Activated naive CD8-positive, alpha-beta T cell treated with anti-CD3 and anti-CD28 coated beads for 36 hours (primary cell): ENCODE measurements at regions not wholly inside any gene's neighbourhood (a gene's known extent, or its start where the extent isn't known, plus 50 kb on each side); places are given as distances from the start of the nearest gene placed in this dataset.
"Not testable (repeated sequence)": the region's sequence is repeated elsewhere in the genome, so short reads cannot be mapped to it uniquely, and the experiment has no call there.

Experiments
- DNase-seq: peaks from one replicate; pipeline ENCODE4 v3.0.0; 2021
- H3K27ac Mint-ChIP-seq: one replicate; pipeline ENCODE4 v1.8.0; 2022; ENCODE audit warnings: mild to moderate bottlenecking, moderate library complexity, mixed read lengths
- H3K27me3 Mint-ChIP-seq: one replicate; pipeline ENCODE4 v1.8.0; 2022; ENCODE audit warnings: mild to moderate bottlenecking, mixed read lengths
- H3K36me3 Mint-ChIP-seq: one replicate; pipeline ENCODE4 v1.8.0; 2021; ENCODE audit warnings: mild to moderate bottlenecking, mixed read lengths
- H3K4me1 Mint-ChIP-seq: one replicate; pipeline ENCODE4 v1.8.0; 2021; ENCODE audit warnings: mixed read lengths
- H3K4me3 Mint-ChIP-seq: one replicate; pipeline ENCODE4 v1.8.0; 2022; ENCODE audit warnings: mild to moderate bottlenecking, moderate library complexity, mixed read lengths
- H3K9me3 Mint-ChIP-seq: one replicate; pipeline ENCODE4 v1.8.0; 2022; ENCODE audit warnings: mixed read lengths

DNA sequence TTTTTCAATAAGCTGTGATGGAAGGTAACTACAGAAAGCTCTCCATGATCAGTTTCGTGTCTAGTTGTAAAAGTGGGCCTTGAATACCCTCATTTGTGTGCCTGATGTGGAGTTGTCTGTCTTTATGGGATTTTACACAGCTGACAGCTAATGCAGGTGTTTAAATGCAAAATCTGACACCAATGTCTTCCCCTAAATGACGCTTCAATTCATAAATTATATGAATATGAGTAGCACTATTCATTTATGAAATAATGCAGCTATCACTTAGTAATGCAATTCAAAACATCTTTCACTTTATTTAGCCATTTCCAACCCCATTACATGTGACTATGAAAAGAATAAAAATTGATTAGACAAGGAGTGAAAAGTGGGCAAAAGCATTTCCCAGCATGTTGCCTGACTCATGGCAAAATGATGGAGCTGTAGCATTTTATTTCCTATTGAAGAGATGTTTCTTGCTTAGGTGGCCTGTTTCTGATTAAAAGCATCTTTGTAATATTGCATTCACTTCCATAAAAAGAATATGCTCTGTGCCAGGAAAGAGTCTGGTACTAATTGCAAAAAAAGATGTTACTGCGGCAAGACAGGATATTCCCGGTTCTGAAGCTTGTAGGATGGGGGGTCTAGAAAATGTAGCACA, 116.7 kb upstream of the HAPLN1 start:
- Mint-ChIP-seq H3K4me1 (no peaks in the 10 kb centered on the region), H3K27ac (no peak overlapping the region), H3K4me3 (no peak overlapping the region), H3K36me3 (no peaks in the 10 kb centered on the region), H3K27me3 (no peaks in the 10 kb centered on the region), H3K9me3 (no peaks in the 10 kb centered on the region)
- no peak for DNase-seq

DNA sequence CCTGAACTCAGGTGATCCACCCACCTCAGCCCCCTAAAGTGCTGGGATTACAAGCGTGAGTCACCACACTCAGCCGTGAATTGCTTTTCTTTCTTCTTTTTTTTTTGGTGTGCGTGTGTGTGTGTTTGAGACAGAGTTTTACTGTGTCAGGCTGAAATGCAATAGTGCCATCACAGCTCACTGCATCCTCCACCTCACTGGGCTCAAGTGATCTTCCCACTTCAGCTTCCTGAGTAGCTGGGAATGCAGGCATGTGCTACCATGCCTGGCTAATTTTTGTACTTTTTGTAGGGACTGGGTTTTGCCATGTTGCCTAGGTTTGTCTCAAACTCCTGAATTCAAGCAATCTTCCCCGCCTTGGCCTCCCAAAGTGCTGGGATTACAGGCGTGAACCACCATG, 113.7 kb upstream of the HAPLN1 start:
- Mint-ChIP-seq H3K4me3 (no peak overlapping the region), H3K27me3 (no peaks in the 10 kb centered on the region), H3K27ac (no peak overlapping the region), H3K36me3 (no peaks in the 10 kb centered on the region), H3K4me1 (no peaks in the 10 kb centered on the region), H3K9me3 (no peaks in the 10 kb centered on the region)
- DNase-seq: no peak

DNA sequence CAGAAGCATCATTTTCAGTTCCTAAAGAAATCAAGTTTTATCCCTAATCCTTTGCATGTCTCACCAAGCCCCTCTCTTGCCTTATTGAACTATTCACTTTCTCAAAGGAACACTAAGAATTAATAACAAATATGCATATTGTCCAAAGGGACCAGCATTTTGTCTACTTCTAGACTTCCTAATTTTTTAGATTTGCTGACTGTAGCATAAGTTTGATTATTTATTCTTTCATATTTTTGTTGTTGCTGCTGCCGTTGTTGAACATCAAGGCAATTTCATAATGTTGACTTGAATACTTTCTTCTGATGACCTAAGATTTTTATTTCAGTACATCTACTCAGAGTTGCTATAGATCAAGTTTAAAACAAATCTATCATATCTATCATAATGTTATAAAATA, 111.2 kb upstream of the HAPLN1 start:
- Mint-ChIP-seq H3K27ac (no peak overlapping the region), H3K4me3 (no peak overlapping the region), H3K27me3 (no peaks in the 10 kb centered on the region)

DNA sequence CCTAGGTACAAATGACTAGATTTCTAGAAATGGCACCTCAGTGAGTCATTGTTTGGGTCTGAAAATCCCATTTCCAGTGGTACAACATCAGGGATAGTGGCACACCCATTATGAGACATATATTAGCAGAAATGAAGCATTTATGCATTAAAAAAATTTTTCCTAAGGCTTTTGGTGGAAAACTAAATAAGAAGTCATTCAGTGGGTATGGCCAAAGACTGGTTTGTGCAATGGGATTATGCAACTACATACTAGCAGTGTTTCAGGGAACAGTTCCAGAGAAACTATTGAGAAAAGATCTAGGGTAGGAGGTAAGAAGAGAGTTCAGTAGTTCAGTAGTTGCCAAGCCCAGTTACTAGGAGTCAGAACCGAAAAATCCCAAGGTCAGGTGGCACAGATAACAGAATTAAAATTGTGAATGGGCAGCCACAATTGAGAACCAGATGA, 106.5 kb upstream of the HAPLN1 start:
- H3K9me3 Mint-ChIP-seq: no peaks in the 10 kb centered on the region
- H3K27ac Mint-ChIP-seq: no peak overlapping the region
- DNase-seq: no peak
- no peaks in the 10 kb centered on the region for H3K4me1 Mint-ChIP-seq
- H3K36me3 Mint-ChIP-seq: no peaks in the 10 kb centered on the region
- H3K27me3 Mint-ChIP-seq: no peaks in the 10 kb centered on the region
- H3K4me3 Mint-ChIP-seq: no peak overlapping the region

More for the DNA sequence above, 111.2 kb upstream of the HAPLN1 start:
- no peaks in the 10 kb centered on the region for H3K36me3 Mint-ChIP-seq
- H3K9me3 Mint-ChIP-seq: no peaks in the 10 kb centered on the region
- no peaks in the 10 kb centered on the region for H3K4me1 Mint-ChIP-seq
- no peak for DNase-seq

DNA sequence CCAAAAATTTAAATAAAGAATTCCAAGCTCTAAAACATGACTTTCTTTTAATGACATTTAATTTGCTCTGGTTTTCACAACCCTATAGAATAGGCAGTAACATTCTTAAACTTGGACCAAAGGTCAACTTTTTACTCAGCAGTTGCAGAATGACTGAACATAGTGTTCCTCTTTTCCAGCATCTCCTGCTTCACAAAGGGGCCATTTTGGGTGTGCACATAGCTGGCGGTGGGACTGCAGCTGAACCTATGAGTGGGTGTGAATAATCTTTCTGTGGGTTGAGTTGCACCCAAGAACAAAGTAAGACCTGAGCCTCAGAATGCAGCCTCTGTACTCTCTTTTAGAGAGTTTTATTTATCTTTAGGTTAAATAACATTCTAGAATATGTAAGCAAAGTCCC, 96.9 kb upstream of the HAPLN1 start:
- H3K27ac Mint-ChIP-seq: no peak overlapping the region
- DNase-seq: no peak
- no peaks in the 10 kb centered on the region for H3K4me1 Mint-ChIP-seq
- no peaks in the 10 kb centered on the region for H3K36me3 Mint-ChIP-seq
- H3K4me3 Mint-ChIP-seq: no peak overlapping the region
- H3K9me3 Mint-ChIP-seq: peaks cover 2% of the 10 kb centered on the region
- H3K27me3 Mint-ChIP-seq: no peaks in the 10 kb centered on the region

DNA sequence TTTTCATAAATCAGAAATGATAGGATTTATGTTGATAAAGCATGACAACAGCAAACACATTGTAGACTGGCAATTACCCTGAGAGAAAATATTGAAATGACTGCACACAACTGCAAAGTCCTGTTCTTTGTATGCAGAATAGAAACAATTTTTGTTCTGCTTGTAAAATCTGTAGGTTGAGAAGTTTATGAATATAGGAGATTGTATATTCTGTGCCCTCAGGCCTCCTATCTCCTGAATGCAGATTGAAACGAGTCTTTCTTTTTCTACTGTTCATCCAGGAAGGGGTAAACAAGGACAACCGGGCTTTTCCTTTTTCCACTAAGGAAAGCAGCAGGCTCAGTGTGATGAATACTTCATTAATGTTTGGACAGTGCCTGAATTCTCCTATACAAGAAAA, 95.0 kb upstream of the HAPLN1 start:
- no peaks in the 10 kb centered on the region for H3K27me3 Mint-ChIP-seq

DNA sequence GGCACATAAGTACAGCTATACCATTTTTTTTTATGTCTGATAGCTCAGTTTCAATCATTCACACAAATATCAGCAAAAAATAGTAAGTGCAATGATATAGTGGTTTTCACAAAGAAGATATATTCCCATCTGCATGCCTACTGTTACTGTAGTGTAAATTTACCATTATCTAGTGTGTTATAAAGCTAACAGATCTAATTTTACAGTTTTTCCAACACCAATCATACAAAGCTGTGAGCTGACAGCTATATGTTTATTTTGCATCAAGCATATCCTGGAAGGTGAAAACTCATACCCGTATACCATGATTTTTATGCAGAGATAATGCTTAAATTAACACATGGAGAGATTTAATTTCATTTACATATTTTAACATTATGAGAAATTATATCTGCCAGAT, 89.9 kb upstream of the HAPLN1 start:
- no peak overlapping the region for H3K27ac Mint-ChIP-seq
- H3K36me3 Mint-ChIP-seq: no peaks in the 10 kb centered on the region
- no peaks in the 10 kb centered on the region for H3K4me1 Mint-ChIP-seq
- no peak overlapping the region for H3K4me3 Mint-ChIP-seq
- H3K27me3 Mint-ChIP-seq: no peaks in the 10 kb centered on the region
- peaks cover 2% of the 10 kb centered on the region for H3K9me3 Mint-ChIP-seq
- DNase-seq: no peak

More for the DNA sequence above, 95.0 kb upstream of the HAPLN1 start:
- H3K4me1 Mint-ChIP-seq: no peaks in the 10 kb centered on the region
- H3K4me3 Mint-ChIP-seq: no peak overlapping the region
- no peak for DNase-seq
- no peak overlapping the region for H3K27ac Mint-ChIP-seq
- H3K9me3 Mint-ChIP-seq: peaks cover 2% of the 10 kb centered on the region
- H3K36me3 Mint-ChIP-seq: no peaks in the 10 kb centered on the region

DNA sequence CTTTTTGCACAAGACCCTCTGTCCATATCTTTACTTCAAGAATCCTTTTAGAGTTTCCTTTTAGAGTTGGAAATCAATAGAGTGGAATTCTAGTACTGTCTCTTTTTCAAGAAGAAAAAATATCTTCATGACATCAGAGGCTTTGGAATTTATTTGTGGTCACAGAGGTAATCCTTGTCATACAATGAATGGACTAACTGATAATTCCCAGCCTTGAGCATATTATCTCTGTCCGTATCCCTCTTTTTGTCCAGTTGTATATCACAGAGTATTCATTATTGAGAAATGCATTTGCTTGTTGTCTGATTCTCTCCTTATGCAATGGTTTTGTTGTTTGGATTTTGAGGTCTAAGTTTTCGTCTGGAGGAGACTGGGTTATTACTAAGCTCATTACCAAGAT, 82.0 kb upstream of the HAPLN1 start:
- H3K27me3 Mint-ChIP-seq: no peaks in the 10 kb centered on the region
- no peaks in the 10 kb centered on the region for H3K4me1 Mint-ChIP-seq
- no peaks in the 10 kb centered on the region for H3K9me3 Mint-ChIP-seq
- H3K4me3 Mint-ChIP-seq: no peak overlapping the region
- DNase-seq: no peak
- H3K27ac Mint-ChIP-seq: no peak overlapping the region
- H3K36me3 Mint-ChIP-seq: no peaks in the 10 kb centered on the region

DNA sequence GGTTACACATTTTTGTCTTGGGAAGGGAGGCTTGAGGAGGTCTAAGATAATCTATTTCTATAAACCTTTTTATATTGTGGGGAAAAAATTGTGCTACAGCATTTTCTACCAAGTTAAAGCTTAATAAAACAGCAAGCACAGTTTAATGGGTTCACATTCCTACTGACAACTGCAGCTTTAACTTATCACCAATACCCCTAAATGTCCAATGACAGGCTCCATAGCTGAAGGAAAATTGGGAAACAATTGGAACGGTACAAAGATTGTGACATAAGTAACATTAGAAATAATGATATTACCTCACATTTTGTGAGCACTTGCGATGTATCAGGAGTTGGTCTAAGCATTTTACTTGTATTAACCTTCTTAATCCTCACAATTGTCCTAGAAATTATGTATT, 79.5 kb upstream of the HAPLN1 start:
- Mint-ChIP-seq H3K4me1 (no peaks in the 10 kb centered on the region), H3K4me3 (no peak overlapping the region), H3K9me3 (peaks cover 3% of the 10 kb centered on the region), H3K27ac (no peak overlapping the region), H3K27me3 (no peaks in the 10 kb centered on the region), H3K36me3 (no peaks in the 10 kb centered on the region)
- no peak for DNase-seq

DNA sequence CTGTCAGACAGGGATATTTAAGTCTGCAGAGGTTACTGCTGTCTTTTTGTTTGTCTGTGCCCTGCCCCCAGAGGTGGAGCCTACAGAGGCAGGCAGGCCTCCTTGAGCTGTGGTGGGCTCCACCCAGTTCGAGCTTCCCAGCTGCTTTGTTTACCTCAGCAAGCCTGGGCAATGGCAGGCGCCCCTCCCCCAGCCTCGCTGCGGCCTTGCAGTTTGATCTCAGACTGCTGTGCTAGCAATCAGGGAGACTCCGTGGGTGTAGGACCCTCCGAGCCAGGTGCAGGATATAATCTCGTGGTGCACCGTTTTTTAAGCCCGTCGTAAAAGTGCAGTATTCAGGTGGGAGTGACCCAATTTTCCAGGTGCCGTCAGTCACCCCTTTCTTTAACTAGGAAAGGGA, 78.4 kb upstream of the HAPLN1 start:
- not testable (repeated sequence) for H3K36me3 Mint-ChIP-seq, H3K27me3 Mint-ChIP-seq, H3K27ac Mint-ChIP-seq, H3K4me3 Mint-ChIP-seq, H3K4me1 Mint-ChIP-seq, DNase-seq, H3K9me3 Mint-ChIP-seq

DNA sequence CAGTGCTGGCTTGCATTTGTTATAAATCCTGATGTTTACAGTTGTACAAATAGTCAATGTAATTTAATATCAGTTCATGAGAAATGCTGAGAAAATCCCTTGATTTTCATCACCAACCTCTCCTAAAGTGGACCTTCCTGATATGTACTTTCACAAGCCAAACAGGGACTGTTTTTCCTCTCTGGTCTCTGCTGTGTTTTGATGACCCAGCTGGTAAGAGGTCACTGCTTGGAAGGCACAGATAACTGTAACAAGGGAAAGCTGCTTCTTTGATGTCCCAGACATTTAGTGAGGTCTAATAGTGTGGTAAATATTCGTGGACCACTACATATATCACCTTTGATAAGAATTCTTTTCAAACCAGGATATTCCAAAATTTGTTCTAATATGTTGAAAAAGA, 68.7 kb upstream of the HAPLN1 start:
- Mint-ChIP-seq H3K4me3 (no peak overlapping the region), H3K4me1 (no peaks in the 10 kb centered on the region), H3K9me3 (no peaks in the 10 kb centered on the region), H3K27me3 (peaks cover 5% of the 10 kb centered on the region), H3K36me3 (no peaks in the 10 kb centered on the region), H3K27ac (no peak overlapping the region)
- no peak for DNase-seq

DNA sequence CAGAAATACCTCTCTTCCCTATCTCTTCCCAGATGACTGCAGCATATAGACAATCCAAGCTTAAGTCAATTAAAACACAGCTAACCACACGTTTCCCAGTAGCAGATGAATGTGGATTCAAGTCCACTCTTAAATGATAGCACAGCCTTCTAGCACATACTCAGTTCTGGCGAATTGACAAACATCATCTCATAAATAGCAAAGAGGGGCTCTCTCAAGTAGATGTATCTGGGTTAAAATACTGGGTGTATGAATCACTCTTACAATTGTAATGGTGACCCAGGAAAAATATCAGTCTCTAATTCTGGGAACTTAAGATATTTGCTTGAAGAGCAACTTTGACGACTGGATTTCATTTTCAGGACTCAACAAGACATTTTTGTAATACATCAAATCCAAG, 67.0 kb upstream of the HAPLN1 start:
- Mint-ChIP-seq H3K4me3 (no peak overlapping the region), H3K4me1 (no peaks in the 10 kb centered on the region), H3K9me3 (no peaks in the 10 kb centered on the region), H3K36me3 (no peaks in the 10 kb centered on the region), H3K27me3 (peaks cover 5% of the 10 kb centered on the region), H3K27ac (no peak overlapping the region)
- no peak for DNase-seq

DNA sequence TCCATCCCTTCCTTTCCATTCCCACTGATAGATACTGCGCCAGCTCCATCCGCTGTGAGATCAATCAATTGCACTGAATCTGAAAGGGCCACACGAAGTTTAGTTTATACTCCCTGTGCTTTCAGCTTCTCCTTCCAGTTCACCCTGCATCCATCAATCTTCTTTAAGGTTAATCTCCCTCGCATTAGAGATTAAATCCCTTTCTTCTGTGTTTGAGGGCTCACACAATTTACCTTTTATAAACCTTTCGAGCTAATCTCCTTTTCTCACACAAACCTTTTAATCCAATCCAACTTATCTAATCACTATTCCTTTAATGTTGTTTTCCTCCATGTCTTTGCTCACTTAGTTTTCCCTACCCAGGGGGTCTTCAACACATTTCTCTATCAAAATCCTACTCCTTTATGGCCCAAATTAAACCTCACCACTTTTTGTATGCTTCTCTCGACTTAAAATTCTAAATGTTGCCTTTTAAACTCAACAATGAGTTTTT, 64.6 kb upstream of the HAPLN1 start:
- Mint-ChIP-seq H3K4me1 (no peaks in the 10 kb centered on the region), H3K4me3 (no peak overlapping the region)
- DNase-seq: no peak

DNA sequence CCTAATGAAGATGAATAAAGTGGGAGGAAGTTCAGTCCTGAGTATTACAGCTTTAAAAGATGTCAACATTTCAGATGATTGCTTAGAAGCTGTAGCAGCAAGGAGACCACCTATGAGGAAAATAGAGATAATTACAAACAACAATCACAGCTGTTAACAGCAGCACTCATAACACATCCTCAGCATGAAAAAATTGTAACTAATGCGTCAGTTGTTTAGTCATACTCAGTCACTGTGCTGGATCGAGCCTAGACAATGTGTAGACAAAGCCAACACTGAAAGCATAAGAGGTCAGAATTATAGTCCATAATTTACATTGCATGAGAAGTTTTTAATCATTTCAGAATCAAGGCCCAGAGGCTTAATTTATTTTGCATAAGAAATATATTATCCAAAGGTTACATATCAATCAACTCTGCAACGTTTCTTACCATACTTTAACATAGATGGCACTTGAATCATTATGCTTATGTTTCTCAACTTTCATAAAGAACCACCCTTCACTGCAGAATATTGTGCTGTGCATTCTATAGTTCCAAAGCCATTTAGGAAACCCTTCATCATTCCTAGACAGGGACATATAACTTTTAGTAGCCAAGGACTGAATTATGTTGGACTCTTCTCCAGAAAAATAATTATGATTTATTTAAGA, 60.2 kb upstream of the HAPLN1 start:
- no peaks in the 10 kb centered on the region for H3K9me3 Mint-ChIP-seq
- no peak overlapping the region for H3K27ac Mint-ChIP-seq
- no peak for DNase-seq
- no peaks in the 10 kb centered on the region for H3K4me1 Mint-ChIP-seq
- H3K36me3 Mint-ChIP-seq: no peaks in the 10 kb centered on the region
- H3K4me3 Mint-ChIP-seq: no peak overlapping the region
- H3K27me3 Mint-ChIP-seq: peaks cover 5% of the 10 kb centered on the region

More for the DNA sequence above, 64.6 kb upstream of the HAPLN1 start:
- Mint-ChIP-seq H3K27me3 (peaks cover 5% of the 10 kb centered on the region), H3K27ac (no peak overlapping the region), H3K36me3 (no peaks in the 10 kb centered on the region), H3K9me3 (no peaks in the 10 kb centered on the region)

DNA sequence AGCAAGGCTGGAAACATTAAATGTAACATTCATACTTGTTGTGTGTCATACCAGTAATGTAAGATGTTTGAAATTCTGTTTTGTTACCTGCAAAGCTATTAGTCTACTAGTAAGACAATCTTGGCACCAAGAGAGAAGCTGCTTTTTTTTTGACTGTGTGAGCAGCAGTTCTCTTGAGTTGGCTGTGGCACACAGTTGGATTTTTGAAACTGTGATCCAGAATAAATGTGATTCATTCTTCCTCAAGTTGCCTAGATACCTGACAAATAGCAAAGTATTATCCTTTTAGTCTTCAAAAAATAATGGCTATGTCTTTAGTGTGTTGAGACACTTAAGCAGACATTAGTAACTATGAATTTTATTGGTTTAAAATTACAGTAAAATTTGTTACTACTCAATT, 57.2 kb upstream of the HAPLN1 start:
- Mint-ChIP-seq H3K27me3 (peaks cover 3% of the 10 kb centered on the region), H3K4me3 (no peak overlapping the region), H3K9me3 (no peaks in the 10 kb centered on the region), H3K36me3 (no peaks in the 10 kb centered on the region), H3K27ac (no peak overlapping the region), H3K4me1 (no peaks in the 10 kb centered on the region)
- DNase-seq: no peak

DNA sequence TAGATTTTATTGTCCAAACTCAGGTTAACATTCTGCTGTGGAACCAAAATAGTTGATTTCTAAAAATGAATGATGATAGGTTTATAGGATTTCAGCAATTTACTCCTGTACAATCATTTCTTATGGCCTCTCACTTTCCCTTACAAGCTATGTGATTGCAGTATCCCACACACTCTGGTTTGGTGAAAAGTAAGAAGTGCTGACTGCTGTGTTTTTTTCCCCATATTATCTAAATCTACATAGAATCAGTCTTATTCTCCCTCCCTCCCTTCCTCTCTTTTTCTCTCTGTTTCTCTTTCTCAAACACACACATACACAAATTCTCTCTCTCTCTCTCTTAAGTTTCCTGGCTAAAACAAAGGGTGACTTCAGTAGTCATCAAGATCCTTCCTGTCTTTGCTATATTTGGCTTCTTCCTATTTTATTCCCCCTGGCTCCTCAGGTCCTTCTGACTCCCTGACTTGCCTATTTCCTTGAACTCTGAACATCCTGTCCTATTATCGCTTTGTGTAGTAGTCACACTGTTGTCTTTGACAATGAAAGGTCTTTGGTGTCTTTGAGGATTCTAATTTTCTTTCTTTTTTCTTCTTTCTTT, 55.9 kb upstream of the HAPLN1 start:
- no peak for DNase-seq
- Mint-ChIP-seq H3K9me3 (no peaks in the 10 kb centered on the region), H3K36me3 (no peaks in the 10 kb centered on the region), H3K4me1 (no peaks in the 10 kb centered on the region), H3K27me3 (peaks cover 3% of the 10 kb centered on the region), H3K27ac (no peak overlapping the region), H3K4me3 (no peak overlapping the region)
